Spleen (tissue), 11 donors: ENCODE measurements at regions not wholly inside any gene's neighbourhood (a gene's known extent, or its start where the extent isn't known, plus 50 kb on each side); places are given as distances from the start of the nearest gene placed in this dataset.

Experiments
- DNase-seq: peaks from one replicate; pipeline ENCODE4 v3.0.0-alpha.2; 2020
- H3K27ac ChIP-seq, 8 donors: fragments of 200-600 bp; sonication (generic) in 7 of 8; 1 replicate in 4 of 8; 2 replicates in 4 of 8; pipeline versions ENCODE4 v1.5.0 to v1.8.0; 2016 to 2021; ENCODE audit warnings: inconsistent platforms in 4 of 8, mild to moderate bottlenecking in 4 of 8, moderate library complexity in 1 of 8
- H3K27me3 ChIP-seq, 7 donors: fragments of 200-600 bp; sonication (generic) in 6 of 7; replicated peaks in 1 of 7; 1 replicate in 4 of 7; 2 replicates in 3 of 7; pipeline versions ENCODE4 v1.5.0 to v1.8.0; 2016 to 2021; ENCODE audit warnings: inconsistent platforms in 3 of 7, mild to moderate bottlenecking in 1 of 7
- H3K36me3 ChIP-seq, 6 donors: fragments of 200-600 bp; sonication (generic) in 5 of 6; 1 replicate in 4 of 6; 2 replicates in 2 of 6; pipeline versions ENCODE4 v1.5.0 to v1.8.0; 2016 to 2021; ENCODE audit warnings: inconsistent platforms in 2 of 6
- H3K4me1 ChIP-seq, 6 donors: fragments of 200-600 bp; sonication (generic) in 5 of 6; 1 replicate in 3 of 6; 2 replicates in 3 of 6; pipeline versions ENCODE4 v1.5.0 to v1.8.0; 2016 to 2021; ENCODE audit warnings: inconsistent platforms in 3 of 6
- H3K4me3 ChIP-seq, 8 donors: fragments of 200-600 bp; sonication (generic) in 7 of 8; 1 replicate in 4 of 8; 2 replicates in 4 of 8; pipeline versions ENCODE4 v1.5.0 to v1.8.0; 2016 to 2021; ENCODE audit warnings: inconsistent platforms in 4 of 8, mild to moderate bottlenecking in 4 of 8, moderate library complexity in 2 of 8
- H3K9me3 ChIP-seq, 8 donors: fragments of 200-600 bp; sonication (generic) in 7 of 8; 1 replicate in 4 of 8; 2 replicates in 4 of 8; pipeline versions ENCODE4 v1.5.0 to v1.8.0; 2016 to 2021; ENCODE audit warnings: inconsistent platforms in 4 of 8
- POLR2A ChIP-seq, 3 donors: fragments of 450-650 bp; IDR thresholded peaks; one replicate each; pipeline ENCODE4 v1.5.1; 2017; ENCODE audit warnings: antibody characterized with exemption in 3 of 3, mild to moderate bottlenecking in 1 of 3
- POLR2AphosphoS5 ChIP-seq, 3 donors: sonication (generic); formaldehyde crosslinking; IDR thresholded peaks; one replicate each; pipeline ENCODE4 v1.5.1; 2017; ENCODE audit warnings: antibody characterized with exemption in 3 of 3
- WGBS, 5 donors: extraction: QIAGEN DNeasy Blood & Tissue Kit in 3 of 5; methylation state at CpG; one replicate each; pipeline versions ENCODE4 v1.1.5 to v1.1.7; 2013 to 2018; 5-methylcytosine and 5-hydroxymethylcytosine counted together
- intact Hi-C: fragments of 100-400 bp; cut with DNase I; formaldehyde crosslinking; loops from one replicate; pipeline ENCODE4 v1.15.0; 2023; ENCODE audit warnings: low total_unique reads
- TF ChIP-seq, protein P1 (sequence below), 11 experiments: fragments of 200-600 bp in 7 of 11; fragments of 450-650 bp in 4 of 11; sonication (generic) in 4 of 11; IDR thresholded peaks in 8 of 11; conservative IDR thresholded peaks in 3 of 11; 1 replicate in 7 of 11; 2 replicates in 4 of 11; pipeline versions ENCODE4 v1.4.0 to v1.8.0; 2016 to 2021; ENCODE audit warnings: antibody characterized with exemption in 11 of 11, inconsistent platforms in 4 of 11, mild to moderate bottlenecking in 1 of 11
- donor health status: healthy with polysubstance abuse.
- donor health status: DM: no; HTN: no; CAD: no; lungs with moderate emphysema.
- donor health status: DM: no; HTN: no; CAD: no.
- donor health status: Bipolar disorder and iron deficiency.
- donor health status: healthy.
- donor health status: DM: no; HTN: no; CAD: no.
- donor health status: DM: yes; HTN: yes; CAD: no.

DNA sequence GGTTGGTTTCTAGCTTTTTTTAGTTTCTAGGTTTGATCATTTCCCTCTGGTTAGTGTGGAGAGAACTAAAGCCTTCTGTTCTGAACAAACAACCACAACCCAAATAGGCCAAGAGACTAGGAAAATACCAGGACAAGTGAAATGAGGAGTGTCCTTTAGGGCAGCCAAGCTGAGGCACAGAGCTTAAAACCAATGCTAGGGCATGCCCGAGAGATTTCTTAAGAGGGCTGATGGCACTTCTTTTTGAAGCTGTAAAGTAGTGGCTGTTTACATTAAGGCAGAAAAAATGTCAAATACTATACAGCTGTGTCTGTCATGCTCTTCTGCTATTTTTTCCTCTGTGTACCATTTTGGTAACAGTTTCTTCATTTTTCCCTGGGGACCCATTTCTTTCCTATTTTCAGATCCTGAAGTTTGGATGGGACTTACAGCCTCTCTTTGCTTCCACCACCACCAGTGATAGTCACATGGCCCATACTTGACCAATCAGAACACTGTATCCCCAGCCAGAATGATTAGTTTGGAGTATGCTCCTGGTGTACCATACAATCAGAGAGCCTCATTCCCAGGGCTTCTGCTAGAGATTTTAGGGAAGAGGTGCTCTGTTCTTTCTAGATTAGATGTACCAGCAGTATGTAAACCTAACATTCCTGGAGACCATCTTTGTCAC, 154.4 kb downstream of the BMP2 start:
- no peak for DNase-seq
- intact Hi-C loops, result no loop called here
- Histone ChIP-seq H3K4me3 (no peak overlapping the region), H3K36me3 (no peaks in the 10 kb centered on the region), H3K27ac (no peak overlapping the region), H3K27me3 (no peaks in the 10 kb centered on the region), H3K4me1 (no peaks in the 10 kb centered on the region), H3K9me3 (peaks cover 0 to 7% (median 0%) of the 10 kb centered on the region in 8 donors)
- TF ChIP-seq, protein P1, sequence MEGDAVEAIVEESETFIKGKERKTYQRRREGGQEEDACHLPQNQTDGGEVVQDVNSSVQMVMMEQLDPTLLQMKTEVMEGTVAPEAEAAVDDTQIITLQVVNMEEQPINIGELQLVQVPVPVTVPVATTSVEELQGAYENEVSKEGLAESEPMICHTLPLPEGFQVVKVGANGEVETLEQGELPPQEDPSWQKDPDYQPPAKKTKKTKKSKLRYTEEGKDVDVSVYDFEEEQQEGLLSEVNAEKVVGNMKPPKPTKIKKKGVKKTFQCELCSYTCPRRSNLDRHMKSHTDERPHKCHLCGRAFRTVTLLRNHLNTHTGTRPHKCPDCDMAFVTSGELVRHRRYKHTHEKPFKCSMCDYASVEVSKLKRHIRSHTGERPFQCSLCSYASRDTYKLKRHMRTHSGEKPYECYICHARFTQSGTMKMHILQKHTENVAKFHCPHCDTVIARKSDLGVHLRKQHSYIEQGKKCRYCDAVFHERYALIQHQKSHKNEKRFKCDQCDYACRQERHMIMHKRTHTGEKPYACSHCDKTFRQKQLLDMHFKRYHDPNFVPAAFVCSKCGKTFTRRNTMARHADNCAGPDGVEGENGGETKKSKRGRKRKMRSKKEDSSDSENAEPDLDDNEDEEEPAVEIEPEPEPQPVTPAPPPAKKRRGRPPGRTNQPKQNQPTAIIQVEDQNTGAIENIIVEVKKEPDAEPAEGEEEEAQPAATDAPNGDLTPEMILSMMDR (IDR thresholded peaks at IDR 0.05 in 8 of 11, conservative IDR thresholded peaks at IDR 0.05 in 3 of 11), result no peak
- no peak for TF ChIP-seq POLR2A (IDR thresholded peaks at IDR 0.05)
- TF ChIP-seq POLR2AphosphoS5 (IDR thresholded peaks at IDR 0.05), result no peak
- 73 to 92% (median 88%) methylated on average over 1 of the region's 1 CpG for WGBS, 5 donors

- TF ChIP-seq POLR2A (IDR thresholded peaks at IDR 0.05) (no peak), POLR2AphosphoS5 (IDR thresholded peaks at IDR 0.05) (no peak)
- TF ChIP-seq, protein P1 (IDR thresholded peaks at IDR 0.05 in 8 of 11, conservative IDR thresholded peaks at IDR 0.05 in 3 of 11), result no peak
- Histone ChIP-seq H3K36me3 (no peaks in the 10 kb centered on the region), H3K27me3 (no peaks in the 10 kb centered on the region), H3K4me1 (no peaks in the 10 kb centered on the region), H3K9me3 (peaks cover 0 to 7% (median 0%) of the 10 kb centered on the region in 8 donors), H3K4me3 (no peak overlapping the region), H3K27ac (no peak overlapping the region)
- no peak for DNase-seq
- intact Hi-C loops, result no loop called here
Observed at GRCh38 chr20:6924681-6925080, 157.2 kb downstream of the BMP2 start.

DNA sequence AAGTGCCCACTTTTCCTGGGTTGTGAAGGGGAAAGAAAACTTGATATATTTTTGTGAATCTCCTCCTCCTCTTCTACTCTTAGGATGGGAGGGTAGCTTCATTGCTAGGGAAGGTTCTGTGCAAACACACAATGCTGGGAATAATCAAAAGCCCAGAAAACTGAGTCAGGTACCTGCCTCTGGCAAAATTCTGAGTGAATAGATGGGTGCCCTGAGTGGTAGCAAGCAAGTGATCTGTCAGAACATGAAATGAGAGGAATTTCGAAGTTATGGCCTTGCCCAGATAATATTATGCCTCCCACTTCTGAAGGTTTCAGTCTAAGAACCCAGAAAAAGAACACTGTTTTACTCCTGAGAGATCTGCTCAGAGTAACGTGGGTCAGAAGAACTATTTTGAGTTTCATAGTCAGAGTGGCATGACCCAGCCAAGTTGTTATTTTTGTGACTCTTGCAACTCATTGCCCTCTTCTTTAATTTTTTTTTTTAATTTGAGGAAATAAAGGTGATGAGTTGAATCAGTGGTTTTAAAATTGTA, 158.3 kb downstream of the BMP2 start:
- H3K36me3 ChIP-seq, result no peaks in the 10 kb centered on the region
- no peak overlapping the region for H3K4me3 ChIP-seq
- no peak for DNase-seq
- no peak for TF ChIP-seq POLR2A (IDR thresholded peaks at IDR 0.05)
- TF ChIP-seq POLR2AphosphoS5 (IDR thresholded peaks at IDR 0.05), result no peak
- TF ChIP-seq, protein P1 (IDR thresholded peaks at IDR 0.05 in 8 of 11, conservative IDR thresholded peaks at IDR 0.05 in 3 of 11), result no peak
- no peaks in the 10 kb centered on the region for H3K4me1 ChIP-seq
- 66 to 72% (median 68%) methylated on average over 2 of the region's 2 CpGs for WGBS, 5 donors
- intact Hi-C loops, result no loop called here
- no peak overlapping the region for H3K27ac ChIP-seq
- peaks cover 0 to 7% (median 0%) of the 10 kb centered on the region in 8 donors for H3K9me3 ChIP-seq
- H3K27me3 ChIP-seq, result no peaks in the 10 kb centered on the region

DNA sequence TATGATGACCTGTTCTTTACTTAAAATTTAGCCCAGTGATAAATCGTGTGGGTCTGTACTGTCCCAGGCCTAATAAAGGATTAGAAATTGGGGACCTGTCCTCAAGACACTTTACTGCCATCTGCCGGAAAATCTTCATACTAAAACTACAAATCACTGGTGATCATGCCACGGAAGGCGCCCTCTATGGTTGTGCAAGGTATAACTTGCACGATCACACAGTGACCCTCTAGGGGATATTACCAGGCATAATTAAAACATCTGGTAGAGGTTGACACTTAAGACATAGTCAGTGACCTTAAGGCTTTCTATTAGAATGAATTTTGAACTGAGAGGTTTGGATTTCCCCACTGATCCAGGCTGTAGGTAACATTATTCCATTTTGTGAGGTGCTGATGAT, 172.6 kb downstream of the BMP2 start:
- TF ChIP-seq POLR2A (IDR thresholded peaks at IDR 0.05) (no peak), POLR2AphosphoS5 (IDR thresholded peaks at IDR 0.05) (no peak)
- TF ChIP-seq, protein P1 (IDR thresholded peaks at IDR 0.05 in 8 of 11, conservative IDR thresholded peaks at IDR 0.05 in 3 of 11), result no peak
- Histone ChIP-seq H3K4me3 (no peak overlapping the region), H3K27me3 (no peaks in the 10 kb centered on the region), H3K36me3 (no peaks in the 10 kb centered on the region), H3K27ac (no peak overlapping the region), H3K9me3 (peaks cover 0 to 11% (median 0%) of the 10 kb centered on the region in 8 donors), H3K4me1 (no peaks in the 10 kb centered on the region)
- WGBS, 5 donors, result 52 to 69% (median 67%) methylated on average over 5 of the region's 5 CpGs
- intact Hi-C loops, result no loop called here
- DNase-seq, result no peak
